Osteocyte (in vitro differentiated cells): ENCODE measurements at regions not wholly inside any gene's neighbourhood (a gene's known extent, or its start where the extent isn't known, plus 50 kb on each side); places are given as distances from the start of the nearest gene placed in this dataset.

Experiments
- DNase-seq: peaks from one replicate; pipeline ENCODE4 v3.0.0; 2021; ENCODE audit warnings: mixed read lengths; ENCODE audit not compliant: unreplicated experiment; ENCODE audit errors: extremely low spot score
- H3K27ac Mint-ChIP-seq: one replicate; pipeline ENCODE4 v1.8.0; 2021; ENCODE audit warnings: mild to moderate bottlenecking, mixed read lengths; ENCODE audit not compliant: unreplicated experiment
- H3K27me3 Mint-ChIP-seq: one replicate; pipeline ENCODE4 v1.8.0; 2021; ENCODE audit warnings: mixed read lengths; ENCODE audit not compliant: unreplicated experiment
- H3K36me3 Mint-ChIP-seq: one replicate; pipeline ENCODE4 v1.8.0; 2021; ENCODE audit warnings: mixed read lengths; ENCODE audit not compliant: unreplicated experiment
- H3K4me1 Mint-ChIP-seq: one replicate; pipeline ENCODE4 v1.8.0; 2021; ENCODE audit warnings: mixed read lengths; ENCODE audit not compliant: unreplicated experiment
- H3K4me3 Mint-ChIP-seq: one replicate; pipeline ENCODE4 v1.8.0; 2021; ENCODE audit warnings: mild to moderate bottlenecking, moderate library complexity, mixed read lengths; ENCODE audit not compliant: unreplicated experiment
- H3K9me3 Mint-ChIP-seq: one replicate; pipeline ENCODE4 v1.8.0; 2021; ENCODE audit warnings: mixed read lengths; ENCODE audit not compliant: unreplicated experiment
- CTCF ChIP-seq: fragments of 200-600 bp; sonication (generic); IDR thresholded peaks from 2 replicates; pipeline ENCODE4 v1.5.0; 2021; ENCODE audit warnings: antibody characterized with exemption, mild to moderate bottlenecking, moderate library complexity

- H3K27me3 Mint-ChIP-seq: peaks cover 21% of the 10 kb centered on the region
- TF ChIP-seq CTCF: no peak
- H3K36me3 Mint-ChIP-seq: no peaks in the 10 kb centered on the region
- H3K4me1 Mint-ChIP-seq: peaks cover 12% of the 10 kb centered on the region
- no peaks in the 10 kb centered on the region for H3K9me3 Mint-ChIP-seq
- H3K4me3 Mint-ChIP-seq: no peak overlapping the region
- no peak overlapping the region for H3K27ac Mint-ChIP-seq
- no peak for DNase-seq
These were observed 509.1 kb downstream of the TUSC7 start for GRCh38 chr3:117218641-117219048.

- Mint-ChIP-seq H3K27ac (no peak overlapping the region), H3K4me3 (no peak overlapping the region), H3K36me3 (no peaks in the 10 kb centered on the region), H3K9me3 (no peaks in the 10 kb centered on the region), H3K27me3 (peaks cover 21% of the 10 kb centered on the region), H3K4me1 (peaks cover 12% of the 10 kb centered on the region)
- DNase-seq: no peak
- no peak for TF ChIP-seq CTCF
These were observed 509.7 kb downstream of the TUSC7 start for GRCh38 chr3:117219296-117219695.

- no peak for TF ChIP-seq CTCF
- Mint-ChIP-seq H3K4me3 (no peak overlapping the region), H3K36me3 (no peaks in the 10 kb centered on the region), H3K9me3 (no peaks in the 10 kb centered on the region), H3K27me3 (peaks cover 8% of the 10 kb centered on the region), H3K4me1 (no peaks in the 10 kb centered on the region), H3K27ac (no peak overlapping the region)
- DNase-seq: no peak
These were observed 517.4 kb downstream of the TUSC7 start for GRCh38 chr3:117226932-117227331.

- Mint-ChIP-seq H3K27me3 (peaks cover 8% of the 10 kb centered on the region), H3K36me3 (no peaks in the 10 kb centered on the region), H3K9me3 (no peaks in the 10 kb centered on the region), H3K27ac (no peak overlapping the region), H3K4me1 (no peaks in the 10 kb centered on the region), H3K4me3 (no peak overlapping the region)
- TF ChIP-seq CTCF: no peak
- no peak for DNase-seq
These were observed 518.9 kb downstream of the TUSC7 start for GRCh38 chr3:117228466-117228865.

GRCh38 chr3:117230924-117231323 lies 521.3 kb downstream of the TUSC7 start:
- no peak for TF ChIP-seq CTCF
- Mint-ChIP-seq H3K4me1 (no peaks in the 10 kb centered on the region), H3K9me3 (no peaks in the 10 kb centered on the region), H3K4me3 (no peak overlapping the region), H3K27me3 (peaks cover 8% of the 10 kb centered on the region), H3K36me3 (no peaks in the 10 kb centered on the region), H3K27ac (no peak overlapping the region)
- DNase-seq: no peak
